ENCODE measurements at regions not wholly inside any gene's neighbourhood (a gene's known extent, or its start where the extent isn't known, plus 50 kb on each side); places are given as distances from the start of the nearest gene placed in this dataset.
A peak's percentile ranks its signal among the peaks of the same experiment; 100 is the strongest.

DNA sequence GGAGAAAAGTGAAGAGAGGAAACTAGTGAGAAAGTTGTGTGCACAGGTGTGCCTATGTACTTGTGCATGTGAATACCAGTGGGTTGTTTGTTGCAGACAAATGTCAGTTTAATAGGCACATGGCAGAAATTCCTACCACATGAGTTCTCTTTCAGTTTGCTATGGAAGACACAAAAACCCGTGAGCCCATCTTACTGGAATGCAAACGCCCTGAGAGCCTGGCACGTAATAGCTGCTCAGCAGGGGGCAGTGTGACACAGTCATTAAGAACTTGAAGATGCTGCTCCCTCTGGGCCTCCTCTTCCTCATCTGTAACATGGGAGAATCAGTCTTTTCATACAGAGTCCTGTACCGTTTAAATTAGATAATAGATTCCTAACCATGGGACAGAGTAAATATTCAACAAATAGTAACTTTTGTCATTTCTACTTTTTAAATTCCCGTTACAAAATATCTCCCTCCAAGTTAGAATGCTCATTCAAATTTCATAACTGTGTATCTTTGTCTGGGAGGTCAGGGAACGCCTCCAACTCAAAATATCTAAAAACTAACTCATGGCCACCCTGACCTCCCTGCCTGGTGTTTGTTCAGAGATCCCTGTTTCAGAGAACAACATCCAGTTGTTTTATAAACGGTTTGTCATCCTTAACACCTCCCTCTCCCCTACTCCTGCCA lies 802.9 kb downstream of the MAFB start:
- TF ChIP-seq, protein P1, sequence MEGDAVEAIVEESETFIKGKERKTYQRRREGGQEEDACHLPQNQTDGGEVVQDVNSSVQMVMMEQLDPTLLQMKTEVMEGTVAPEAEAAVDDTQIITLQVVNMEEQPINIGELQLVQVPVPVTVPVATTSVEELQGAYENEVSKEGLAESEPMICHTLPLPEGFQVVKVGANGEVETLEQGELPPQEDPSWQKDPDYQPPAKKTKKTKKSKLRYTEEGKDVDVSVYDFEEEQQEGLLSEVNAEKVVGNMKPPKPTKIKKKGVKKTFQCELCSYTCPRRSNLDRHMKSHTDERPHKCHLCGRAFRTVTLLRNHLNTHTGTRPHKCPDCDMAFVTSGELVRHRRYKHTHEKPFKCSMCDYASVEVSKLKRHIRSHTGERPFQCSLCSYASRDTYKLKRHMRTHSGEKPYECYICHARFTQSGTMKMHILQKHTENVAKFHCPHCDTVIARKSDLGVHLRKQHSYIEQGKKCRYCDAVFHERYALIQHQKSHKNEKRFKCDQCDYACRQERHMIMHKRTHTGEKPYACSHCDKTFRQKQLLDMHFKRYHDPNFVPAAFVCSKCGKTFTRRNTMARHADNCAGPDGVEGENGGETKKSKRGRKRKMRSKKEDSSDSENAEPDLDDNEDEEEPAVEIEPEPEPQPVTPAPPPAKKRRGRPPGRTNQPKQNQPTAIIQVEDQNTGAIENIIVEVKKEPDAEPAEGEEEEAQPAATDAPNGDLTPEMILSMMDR (conservative IDR thresholded peaks at IDR 0.05): peak; percentile 82
- no peak overlapping the region for H3K27ac ChIP-seq

DNA sequence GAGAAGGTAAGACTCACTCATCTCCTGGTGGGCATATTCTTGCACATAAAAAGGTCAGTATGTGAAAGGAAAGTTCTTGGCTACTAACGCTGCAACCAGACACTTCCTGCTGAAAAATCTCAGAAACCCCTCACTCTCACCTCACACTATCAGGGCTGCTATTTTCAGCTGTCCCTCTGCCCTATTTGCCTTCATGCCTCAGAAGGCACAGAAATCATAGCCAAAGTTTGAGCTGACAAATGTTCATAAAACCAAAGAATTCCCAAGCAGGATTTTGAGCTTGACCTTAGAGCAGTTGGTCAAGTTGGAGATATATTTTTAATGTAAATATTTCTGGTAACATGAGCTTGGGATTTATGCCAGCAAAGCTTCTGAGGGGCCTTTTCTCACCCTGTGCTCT lies 806.2 kb downstream of the MAFB start:
- TF ChIP-seq, protein P1 (conservative IDR thresholded peaks at IDR 0.05): no peak

DNA sequence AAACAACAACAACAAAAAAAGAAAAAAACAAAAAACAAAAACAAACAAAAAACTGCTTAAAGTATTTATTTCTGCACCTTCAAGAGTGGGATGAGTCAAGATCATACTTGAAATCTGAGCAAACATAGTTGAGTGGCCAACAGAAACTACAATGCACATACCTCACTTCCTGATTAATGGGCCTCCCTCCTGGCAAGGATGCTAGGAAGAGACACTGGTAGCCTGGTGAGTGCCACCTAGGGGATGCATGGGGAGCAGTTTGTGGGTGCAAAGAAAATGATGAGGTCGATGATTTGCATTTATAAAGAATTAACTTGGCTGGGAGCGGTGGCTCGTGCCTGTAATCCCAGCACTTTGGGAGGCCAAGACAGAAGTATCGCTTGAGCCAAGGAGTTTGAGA lies 808.1 kb downstream of the MAFB start:
- H3K27ac ChIP-seq: no peak overlapping the region
- TF ChIP-seq, protein P1 (conservative IDR thresholded peaks at IDR 0.05): peak; percentile 59

More for the DNA sequence above, 806.2 kb downstream of the MAFB start:
- H3K27ac ChIP-seq: no peak overlapping the region

DNA sequence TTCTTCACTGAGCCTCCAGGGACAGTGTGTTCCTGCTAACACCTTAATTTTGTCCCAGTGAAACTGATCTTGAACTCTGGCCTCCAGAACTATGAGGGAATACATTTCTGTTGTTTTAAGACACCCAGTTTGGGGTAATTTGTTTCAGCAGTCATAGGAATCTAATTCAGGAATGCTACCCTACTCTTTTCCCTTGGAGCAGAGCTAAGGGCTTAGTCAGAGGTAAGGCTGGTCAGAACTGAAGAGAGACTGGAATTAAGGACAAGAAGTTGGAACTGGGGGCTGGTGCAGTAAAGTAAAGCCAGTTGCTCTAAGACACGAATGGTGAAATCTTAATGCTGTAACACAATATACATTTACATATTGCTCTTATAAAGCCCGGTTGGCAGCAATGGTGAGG lies 809.7 kb downstream of the MAFB start:
- H3K27ac ChIP-seq: no peak overlapping the region
- TF ChIP-seq, protein P1 (conservative IDR thresholded peaks at IDR 0.05): no peak

DNA sequence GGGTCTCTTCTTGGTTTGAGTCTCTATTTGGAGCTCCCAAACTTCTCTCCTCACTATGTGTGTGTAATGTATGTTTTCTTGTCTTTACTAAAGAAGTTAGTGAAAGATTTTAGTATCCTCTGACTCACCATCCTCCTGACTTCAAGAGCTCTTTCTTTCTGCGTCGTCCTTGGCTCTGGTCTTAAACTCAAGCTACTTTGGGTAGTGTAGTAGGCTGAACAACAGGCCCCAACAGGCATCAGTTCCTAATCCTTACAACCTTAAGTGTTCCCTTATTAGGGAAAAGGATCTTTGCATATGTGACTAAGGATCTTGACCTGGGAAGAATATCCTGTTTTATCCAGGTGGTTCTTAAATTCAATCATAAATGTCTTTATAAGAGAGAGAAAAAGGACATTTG lies 810.2 kb downstream of the MAFB start:
- no peak overlapping the region for H3K27ac ChIP-seq

DNA sequence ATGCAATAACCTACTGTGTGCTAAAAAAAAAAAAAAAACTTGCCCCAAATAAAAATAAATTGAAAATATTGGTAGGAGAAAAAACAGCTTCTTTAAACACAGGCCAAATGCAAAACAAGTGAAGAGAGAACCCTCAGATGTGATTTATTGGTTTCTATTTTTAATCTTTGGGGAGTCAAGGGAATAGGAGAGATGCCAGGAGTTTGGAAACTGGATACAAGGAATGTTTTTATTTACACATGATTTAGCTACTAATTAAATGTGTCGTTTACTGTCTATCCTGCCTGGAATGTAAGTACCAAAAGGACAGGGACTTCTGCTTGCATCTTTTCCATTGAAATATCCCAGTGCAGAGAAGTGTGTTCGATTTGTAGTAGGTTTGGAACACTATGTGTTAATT lies 810.7 kb downstream of the MAFB start:
- TF ChIP-seq, protein P1 (conservative IDR thresholded peaks at IDR 0.05): no peak
- no peak overlapping the region for H3K27ac ChIP-seq

More for the DNA sequence above, 810.2 kb downstream of the MAFB start:
- TF ChIP-seq, protein P1 (conservative IDR thresholded peaks at IDR 0.05): no peak

DNA sequence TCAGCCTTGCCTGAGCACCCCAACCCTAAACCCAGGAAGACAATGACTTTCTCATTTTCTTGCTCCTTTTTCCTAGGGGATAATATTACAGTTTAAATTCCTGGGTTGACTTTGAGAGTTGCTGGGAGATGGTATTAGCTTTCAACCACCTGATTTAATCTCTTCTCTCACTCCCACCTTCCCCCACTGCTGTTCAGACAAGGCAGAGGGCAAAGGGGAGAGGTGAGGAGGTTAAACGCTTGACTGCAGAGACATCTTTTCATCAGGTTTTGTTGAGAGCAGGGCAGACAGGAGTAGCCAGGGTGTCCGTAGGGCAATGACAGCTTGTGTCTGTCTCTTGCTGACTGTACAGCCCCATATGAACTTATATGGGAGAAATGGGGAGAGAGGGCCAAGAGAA lies 811.2 kb downstream of the MAFB start:
- TF ChIP-seq, protein P1 (conservative IDR thresholded peaks at IDR 0.05): no peak
- H3K27ac ChIP-seq: no peak overlapping the region

All from VCaP (cell line).